Chondrocyte (in vitro differentiated cells): ENCODE measurements at regions not wholly inside any gene's neighbourhood (a gene's known extent, or its start where the extent isn't known, plus 50 kb on each side); places are given as distances from the start of the nearest gene placed in this dataset.

ENCODE experiments used
- DNase-seq: peaks from one replicate; pipeline ENCODE4 v3.0.0; 2021; ENCODE audit warnings: mixed read lengths, low spot score
- H3K27ac Mint-ChIP-seq: one replicate; pipeline ENCODE4 v1.8.0; 2021; ENCODE audit warnings: mild to moderate bottlenecking, moderate library complexity, mixed read lengths; ENCODE audit not compliant: unreplicated experiment
- H3K27me3 Mint-ChIP-seq: 2 replicates; pipeline ENCODE4 v1.8.0; 2021; ENCODE audit warnings: low read depth, mixed read lengths
- H3K36me3 Mint-ChIP-seq: 2 replicates; pipeline ENCODE4 v1.8.0; 2021; ENCODE audit warnings: low read depth, mixed read lengths
- H3K4me1 Mint-ChIP-seq: 2 replicates; pipeline ENCODE4 v1.8.0; 2021; ENCODE audit warnings: low read depth, mild to moderate bottlenecking, mixed read lengths
- H3K4me3 Mint-ChIP-seq: one replicate; pipeline ENCODE4 v1.8.0; 2021; ENCODE audit warnings: mild to moderate bottlenecking, moderate library complexity, mixed read lengths; ENCODE audit not compliant: unreplicated experiment
- H3K9me3 Mint-ChIP-seq: 2 replicates; pipeline ENCODE4 v1.8.0; 2021; ENCODE audit warnings: low read depth, mixed read lengths
- CTCF ChIP-seq: fragments of 200-600 bp; sonication (generic); IDR thresholded peaks from 2 replicates; pipeline ENCODE4 v1.5.0; 2021; ENCODE audit warnings: antibody characterized with exemption, mild to moderate bottlenecking, moderate library complexity

GRCh38 chr6:91352321-91352720 lies 765.4 kb upstream of the MAP3K7 start:
- Mint-ChIP-seq H3K27ac (no peak overlapping the region), H3K4me3 (no peak overlapping the region), H3K4me1 (peaks cover 4% of the 10 kb centered on the region), H3K36me3 (no peaks in the 10 kb centered on the region), H3K9me3 (no peaks in the 10 kb centered on the region), H3K27me3 (no peaks in the 10 kb centered on the region)
- no peak for TF ChIP-seq CTCF
- no peak for DNase-seq

DNA sequence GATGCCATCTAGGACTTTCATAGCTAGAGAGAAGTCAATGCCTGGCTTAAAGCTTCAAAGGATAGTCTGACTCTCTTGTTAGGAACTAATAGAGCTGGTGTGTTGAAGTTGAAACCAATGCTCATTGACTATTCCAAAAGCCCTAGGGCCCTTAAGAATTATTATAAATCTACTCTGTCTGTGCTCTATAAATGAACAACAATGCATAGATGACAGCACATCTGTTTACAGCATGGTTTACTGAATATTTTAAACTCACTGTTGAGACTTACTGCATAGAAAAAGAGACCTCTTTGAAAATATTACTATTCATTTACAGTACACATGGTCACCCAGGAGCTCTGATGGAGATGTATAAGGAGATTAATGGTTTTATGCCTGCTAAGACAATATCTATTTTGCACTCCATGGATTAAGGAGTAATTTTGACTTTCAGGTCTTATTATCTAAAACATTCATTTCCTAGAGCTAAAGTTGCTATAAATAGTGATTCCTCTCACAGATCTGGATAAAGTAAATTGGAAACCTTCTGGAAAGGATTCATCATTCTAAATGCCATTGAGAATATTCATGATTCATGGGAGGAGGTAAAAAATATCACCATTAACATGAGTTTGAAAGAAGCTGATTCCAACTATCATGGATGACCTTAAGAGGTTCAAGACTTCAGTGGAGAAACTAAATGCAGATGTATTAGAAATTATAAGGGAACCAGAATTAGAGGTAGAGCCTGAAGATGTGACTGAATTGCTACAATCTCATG lies 763.5 kb upstream of the MAP3K7 start:
- Mint-ChIP-seq H3K9me3 (no peaks in the 10 kb centered on the region), H3K4me3 (no peak overlapping the region), H3K27ac (no peak overlapping the region), H3K4me1 (peaks cover 4% of the 10 kb centered on the region), H3K27me3 (no peaks in the 10 kb centered on the region), H3K36me3 (no peaks in the 10 kb centered on the region)
- no peak for TF ChIP-seq CTCF
- DNase-seq, result no peak

DNA sequence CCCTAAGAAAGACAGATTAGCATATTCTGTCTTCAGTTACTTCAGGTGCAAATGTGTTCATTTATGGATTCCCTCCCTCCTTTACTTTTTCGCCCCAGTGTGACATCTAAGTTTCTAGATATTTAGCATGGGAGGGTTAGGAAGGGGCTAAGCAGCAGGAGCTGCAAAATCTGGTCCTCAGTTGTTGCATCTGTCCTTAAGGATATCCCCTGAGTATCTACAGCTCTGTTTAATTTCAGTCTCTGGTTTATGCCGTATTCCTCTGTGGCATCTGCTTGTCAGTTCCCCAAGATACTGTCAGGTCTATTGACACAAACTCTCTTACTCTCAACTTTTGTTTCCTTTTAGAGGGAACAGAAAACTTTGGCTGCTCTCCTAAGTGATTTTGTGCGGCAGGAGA lies 754.6 kb upstream of the MAP3K7 start:
- H3K9me3 Mint-ChIP-seq, result peaks cover 8% of the 10 kb centered on the region
- no peak overlapping the region for H3K4me3 Mint-ChIP-seq
- H3K27ac Mint-ChIP-seq, result no peak overlapping the region
- DNase-seq, result no peak
- TF ChIP-seq CTCF, result no peak
- H3K36me3 Mint-ChIP-seq, result no peaks in the 10 kb centered on the region
- H3K27me3 Mint-ChIP-seq, result no peaks in the 10 kb centered on the region
- no peaks in the 10 kb centered on the region for H3K4me1 Mint-ChIP-seq

- Mint-ChIP-seq H3K4me1 (no peaks in the 10 kb centered on the region), H3K9me3 (peaks cover 8% of the 10 kb centered on the region), H3K27ac (no peak overlapping the region), H3K36me3 (no peaks in the 10 kb centered on the region), H3K27me3 (no peaks in the 10 kb centered on the region), H3K4me3 (no peak overlapping the region)
- DNase-seq, result no peak
- no peak for TF ChIP-seq CTCF
These were observed 754.1 kb upstream of the MAP3K7 start for GRCh38 chr6:91340896-91341395.

DNA sequence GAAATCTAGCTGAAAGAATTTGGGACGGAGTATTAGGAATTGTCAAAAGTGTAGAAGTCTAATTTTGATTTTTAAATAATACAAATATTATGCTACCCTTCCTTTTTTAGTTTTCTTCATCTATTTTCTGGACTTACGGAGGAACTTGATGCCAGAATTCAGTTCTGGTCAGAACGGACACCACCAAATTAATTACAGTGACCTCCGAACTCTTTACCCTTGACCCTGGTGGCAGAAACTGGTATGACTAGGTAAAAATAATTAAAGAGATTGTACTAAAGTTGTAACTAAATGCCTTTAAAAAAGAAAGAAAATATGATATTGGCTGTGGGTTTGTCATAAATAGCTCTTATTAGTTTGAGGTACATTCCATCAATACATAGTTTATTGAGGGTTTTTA lies 751.1 kb upstream of the MAP3K7 start:
- no peak overlapping the region for H3K4me3 Mint-ChIP-seq
- peak; percentile 38 for TF ChIP-seq CTCF
- H3K9me3 Mint-ChIP-seq, result peaks cover 12% of the 10 kb centered on the region
- no peaks in the 10 kb centered on the region for H3K27me3 Mint-ChIP-seq
- peaks cover 1% of the 10 kb centered on the region for H3K36me3 Mint-ChIP-seq
- no peak for DNase-seq
- no peaks in the 10 kb centered on the region for H3K4me1 Mint-ChIP-seq
- H3K27ac Mint-ChIP-seq, result no peak overlapping the region
